ENCODE measurements at regions not wholly inside any gene's neighbourhood (a gene's known extent, or its start where the extent isn't known, plus 50 kb on each side); places are given as distances from the start of the nearest gene placed in this dataset.

DNA sequence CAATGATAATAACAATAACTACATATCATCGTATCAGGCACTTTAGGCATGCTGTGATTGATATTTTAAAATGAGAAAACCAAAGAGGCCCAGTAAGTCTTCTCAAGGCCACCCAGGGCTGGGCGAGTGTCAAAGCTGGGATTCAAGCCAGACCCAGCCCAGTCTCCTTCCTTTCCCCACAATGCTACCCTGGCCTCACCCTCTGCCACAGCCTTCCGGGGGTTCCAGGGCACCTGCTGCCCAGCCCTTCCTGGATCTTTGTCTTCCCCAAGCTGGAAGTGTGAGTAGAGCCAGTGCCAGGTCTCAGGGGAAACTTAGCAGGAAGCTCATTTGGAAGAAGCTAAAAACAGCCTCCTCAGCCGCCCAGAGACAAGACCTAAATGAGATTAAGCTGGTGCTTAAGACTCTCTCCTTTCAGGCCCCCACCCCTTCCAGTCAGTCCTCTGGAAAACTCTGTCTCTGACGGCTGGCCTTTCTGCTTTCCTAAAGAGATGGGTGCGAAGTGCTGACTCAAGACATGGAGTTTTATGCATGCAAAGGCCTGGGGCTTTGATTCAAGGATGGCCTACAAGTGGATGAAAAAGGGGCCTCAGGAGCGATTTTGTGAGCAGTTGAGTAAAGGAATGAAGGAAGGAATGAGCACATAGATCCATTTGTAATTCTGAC lies 184.2 kb downstream of the KCNA5 start:
- no peak for DNase-seq (ENCODE audit: low spot score)

GRCh38 chr12:5230156-5230555 lies 186.5 kb downstream of the KCNA5 start:
- no peak for DNase-seq (ENCODE audit: low spot score)

DNA sequence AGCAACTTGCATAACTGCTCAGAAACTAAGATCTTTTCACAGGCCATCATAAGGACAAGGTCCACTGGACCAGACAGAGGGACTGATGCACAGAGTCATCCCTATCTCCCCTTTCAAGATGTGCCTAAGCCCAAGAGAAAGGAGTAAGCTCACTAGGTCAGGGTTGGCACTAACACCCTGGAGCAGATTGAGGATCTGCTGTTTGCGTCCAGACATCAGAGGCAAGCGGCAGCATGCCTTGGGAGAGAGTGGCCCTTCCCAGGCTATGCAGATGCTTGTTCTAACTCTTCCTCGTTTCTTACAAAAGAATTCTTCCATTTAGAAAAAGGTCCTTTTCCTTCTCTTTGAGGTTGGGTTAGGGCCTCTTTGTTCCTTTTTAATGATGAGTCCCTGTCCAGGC lies 187.2 kb downstream of the KCNA5 start:
- no peak for DNase-seq (ENCODE audit: low spot score)

DNA sequence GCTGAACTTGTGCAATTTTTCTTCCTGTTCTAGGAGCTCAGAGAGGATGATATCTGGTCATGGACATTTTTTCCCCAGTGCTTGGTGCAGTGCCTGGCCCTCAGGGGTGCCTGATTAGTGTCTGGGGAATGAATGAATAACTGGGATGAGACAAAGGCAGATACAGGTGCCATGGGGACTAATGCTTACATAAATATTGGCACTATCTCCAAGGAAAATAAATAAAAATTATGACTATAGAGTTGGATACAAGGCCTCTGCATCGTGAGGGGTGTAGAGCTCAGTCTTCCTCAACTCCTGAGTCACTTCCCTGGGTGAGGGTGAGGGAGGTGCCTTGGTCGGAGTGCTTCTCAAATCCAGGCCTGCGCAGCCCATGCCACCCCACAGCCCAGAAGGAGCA lies 188.6 kb downstream of the KCNA5 start:
- no peak for DNase-seq (ENCODE audit: low spot score)

- no peak for DNase-seq (ENCODE audit: low spot score)
Observed at GRCh38 chr12:5232826-5233500, 189.3 kb downstream of the KCNA5 start.

DNA sequence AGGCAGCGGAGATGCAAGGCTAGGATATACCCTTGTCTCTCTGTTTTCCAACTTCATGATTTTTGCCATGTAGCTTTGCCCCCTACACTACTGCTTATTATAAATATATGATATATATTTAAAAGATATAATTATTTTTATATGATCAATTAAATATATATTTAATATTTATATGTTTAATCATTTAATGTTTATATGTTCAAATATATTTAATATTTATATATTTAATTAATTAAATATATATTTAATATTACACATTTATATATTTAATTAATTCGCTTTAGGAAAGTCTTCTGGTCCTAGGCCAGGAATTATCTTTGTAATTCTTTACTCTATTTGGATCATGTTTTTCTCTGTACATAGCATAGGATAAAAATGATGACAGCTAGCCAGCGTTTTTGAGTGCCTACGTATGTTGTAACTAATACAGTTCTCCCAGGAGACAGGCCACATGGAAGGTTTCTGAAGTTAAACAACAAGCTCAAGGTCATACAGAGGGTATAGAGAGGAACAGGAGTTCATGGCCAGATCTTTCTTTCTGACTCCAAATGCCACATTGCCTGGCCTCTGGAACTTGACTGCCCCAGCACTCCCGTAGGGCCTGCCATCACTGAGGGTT lies 192.5 kb downstream of the KCNA5 start:
- no peak for DNase-seq (ENCODE audit: low spot score)

DNA sequence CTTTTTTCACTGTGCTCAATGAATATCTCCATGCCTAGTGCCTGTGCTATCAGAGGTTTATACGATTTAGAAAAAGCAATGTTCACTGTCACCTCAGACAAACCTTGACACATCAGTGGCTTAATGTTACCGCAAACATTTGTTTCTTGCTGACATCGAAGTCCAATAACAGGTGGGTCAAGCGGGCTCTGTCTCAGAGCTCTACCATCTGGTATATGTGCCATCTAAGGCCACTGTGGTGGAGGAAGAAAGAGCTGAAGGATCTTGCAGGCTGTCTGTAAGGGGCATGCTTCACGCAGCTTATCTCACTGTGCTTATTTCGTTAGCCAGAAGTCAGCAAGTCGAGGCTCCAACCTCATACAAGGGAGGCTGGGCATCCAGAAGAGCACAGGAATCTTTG lies 189.5 kb upstream of the NTF3 start:
- DNase-seq (ENCODE audit: low spot score): no peak

GRCh38 chr12:5243014-5243413 lies 188.9 kb upstream of the NTF3 start:
- no peak for DNase-seq (ENCODE audit: low spot score)

- peak; percentile 55 for DNase-seq (ENCODE audit: low spot score)
Observed at GRCh38 chr12:5244513-5244972, 187.4 kb upstream of the NTF3 start.

GRCh38 chr12:5246196-5246595 lies 185.7 kb upstream of the NTF3 start:
- no peak for DNase-seq (ENCODE audit: low spot score)

GRCh38 chr12:5247144-5247543 lies 184.8 kb upstream of the NTF3 start:
- no peak for DNase-seq (ENCODE audit: low spot score)

DNA sequence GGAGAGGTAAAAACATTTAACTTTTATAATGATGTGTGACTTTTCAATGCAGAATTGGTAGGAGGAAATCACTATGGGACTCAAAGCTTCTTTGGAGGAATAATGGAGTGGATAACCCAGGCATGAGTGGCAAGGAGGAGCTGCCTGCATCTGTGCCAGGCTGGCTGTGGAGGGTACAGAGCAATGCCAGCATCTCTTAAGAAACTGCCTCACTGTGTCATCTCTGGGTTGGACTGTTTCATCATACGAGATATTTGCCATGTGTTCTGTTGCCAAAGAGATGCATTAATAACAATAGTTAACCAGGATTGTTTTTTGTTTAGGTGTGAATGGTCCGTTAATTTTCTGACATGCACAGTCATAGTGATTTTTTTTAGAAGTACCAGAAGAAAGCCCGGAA lies 183.7 kb upstream of the NTF3 start:
- no peak for DNase-seq (ENCODE audit: low spot score)

- DNase-seq (ENCODE audit: low spot score): no peak
Observed at GRCh38 chr12:5248999-5249526, 182.8 kb upstream of the NTF3 start.

- no peak for DNase-seq (ENCODE audit: low spot score)
Observed at GRCh38 chr12:5251092-5251491, 180.8 kb upstream of the NTF3 start.

- no peak for DNase-seq (ENCODE audit: low spot score)
Observed at GRCh38 chr12:5251786-5252185, 180.1 kb upstream of the NTF3 start.

DNA sequence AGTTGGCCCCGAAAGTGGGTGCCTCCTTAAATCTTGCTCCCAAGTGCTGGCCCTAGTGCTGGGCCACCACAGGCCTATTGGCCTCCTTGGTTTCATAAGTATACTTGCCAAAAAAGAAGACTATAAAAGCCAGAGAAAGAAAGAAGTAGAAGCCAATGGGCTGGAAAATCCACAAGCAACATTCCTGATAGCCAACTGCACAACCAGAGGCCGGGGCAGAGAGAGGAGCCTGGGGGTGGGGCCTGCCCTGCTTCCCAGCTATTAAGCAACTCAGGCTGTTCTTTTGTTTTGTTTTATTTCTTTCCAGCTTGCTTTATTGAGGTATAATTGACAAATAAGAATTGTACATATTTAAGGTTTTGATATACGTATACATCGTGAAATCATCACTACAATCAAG lies 177.2 kb upstream of the NTF3 start:
- DNase-seq (ENCODE audit: low spot score): no peak

DNA sequence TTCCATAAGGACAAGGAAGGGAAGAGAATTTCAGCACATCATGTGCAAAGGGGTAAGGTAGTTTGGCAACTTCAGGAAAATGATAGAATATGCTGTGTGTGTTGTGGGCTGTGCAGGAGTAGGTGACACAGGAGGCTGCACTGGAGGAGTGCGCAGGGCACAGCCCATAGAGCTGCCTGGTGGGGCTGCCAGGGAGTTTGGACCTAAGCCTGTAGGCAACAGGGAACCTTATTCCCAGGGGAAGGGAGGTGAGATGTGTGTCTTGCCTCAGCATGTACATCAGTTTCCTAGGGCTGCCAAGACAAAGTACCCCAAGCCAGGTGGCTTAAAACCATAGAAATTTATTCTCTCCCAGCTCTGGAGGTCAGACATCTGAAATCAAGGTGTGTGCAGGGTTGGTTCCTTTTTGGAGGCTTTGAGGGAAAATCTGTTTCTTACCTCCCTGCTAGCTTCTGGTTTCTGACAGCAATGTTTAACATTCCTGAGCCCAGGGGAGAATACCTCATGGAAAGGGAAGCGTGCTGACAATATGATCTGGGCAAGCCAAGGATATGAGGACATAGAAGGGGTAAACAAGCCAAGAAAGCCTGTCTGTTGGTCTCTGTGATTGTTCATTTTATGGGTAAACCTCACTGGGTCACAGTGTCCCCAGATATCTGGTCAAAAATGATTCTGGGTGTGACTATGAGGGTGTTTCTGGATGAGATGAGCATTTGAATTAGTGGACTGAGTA lies 174.0 kb upstream of the NTF3 start:
- DNase-seq (ENCODE audit: low spot score): no peak

DNA sequence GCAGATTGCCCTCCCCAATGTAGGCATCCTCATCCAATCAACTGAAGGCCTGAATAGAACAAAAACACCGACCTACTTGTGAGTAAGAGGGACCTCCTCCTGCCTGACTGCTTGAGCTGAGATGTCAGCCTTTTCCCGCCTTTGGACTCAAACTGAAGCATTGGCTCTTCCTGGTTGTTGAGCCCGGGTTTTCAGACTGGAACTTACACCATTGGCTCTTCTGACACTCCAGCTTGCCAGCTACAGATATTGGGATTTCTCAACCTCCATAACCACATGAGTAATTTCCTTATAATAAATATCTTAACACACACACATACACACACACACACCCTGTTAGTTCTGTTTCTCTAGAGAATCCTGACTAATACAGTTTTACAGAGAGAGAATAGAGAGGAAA lies 173.4 kb upstream of the NTF3 start:
- no peak for DNase-seq (ENCODE audit: low spot score)

DNA sequence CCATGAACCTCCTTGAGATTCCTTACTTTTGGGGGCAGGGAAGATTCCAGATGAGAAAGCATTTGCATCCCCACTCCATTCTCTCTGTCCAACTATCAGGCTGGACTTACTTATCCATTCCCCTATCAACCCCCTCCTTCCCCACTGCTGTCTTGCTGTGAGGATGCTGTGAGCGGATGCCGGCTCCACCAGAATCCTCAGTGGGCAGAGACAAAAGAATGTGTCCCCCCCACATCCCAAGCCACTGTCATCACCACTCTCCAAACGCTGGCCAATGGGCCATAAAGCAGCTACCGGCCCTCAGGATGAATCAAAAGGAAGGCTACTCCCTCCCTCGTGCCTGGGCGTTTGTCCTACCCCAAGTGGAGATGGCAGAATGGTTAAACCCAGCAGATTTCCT lies 173.0 kb upstream of the NTF3 start:
- DNase-seq (ENCODE audit: low spot score): no peak

DNA sequence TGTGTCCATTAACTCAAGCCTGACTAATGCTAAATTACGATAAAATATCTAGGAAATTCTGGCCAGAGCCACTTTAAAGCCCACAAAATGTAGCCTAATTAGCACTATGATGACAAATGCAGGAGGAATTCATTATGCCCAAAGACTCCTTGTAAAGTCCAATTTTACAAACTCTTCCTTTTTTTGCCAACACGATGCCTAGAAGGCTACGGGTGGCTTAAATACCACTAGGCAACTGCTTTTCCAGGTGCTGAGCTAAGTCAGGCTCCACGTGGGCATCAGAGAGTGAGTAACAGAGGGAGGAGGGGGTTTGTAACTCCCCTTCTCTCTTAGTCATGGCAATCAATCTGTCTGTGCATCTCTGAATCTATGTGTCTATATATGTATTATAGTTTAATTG lies 172.4 kb upstream of the NTF3 start:
- no peak for DNase-seq (ENCODE audit: low spot score)

DNA sequence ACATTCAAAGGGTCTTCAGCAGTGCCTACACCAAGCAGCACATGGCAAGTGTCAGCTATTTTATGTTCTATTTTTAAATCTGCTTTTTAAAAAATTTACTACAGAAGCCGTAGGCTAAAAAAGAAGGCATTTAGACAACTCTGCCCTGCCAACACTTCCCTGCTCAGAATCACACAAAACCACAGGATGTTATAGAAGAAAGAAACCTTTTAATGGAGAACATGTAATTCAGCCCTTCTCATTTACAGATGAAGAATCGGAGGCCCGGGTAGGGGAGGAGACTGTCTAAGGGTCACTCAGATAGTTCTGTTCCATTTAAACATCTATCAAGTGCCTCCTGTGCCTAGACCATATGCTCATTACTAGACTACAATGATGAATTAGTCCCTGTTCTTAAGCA lies 171.8 kb upstream of the NTF3 start:
- no peak for DNase-seq (ENCODE audit: low spot score)

DNA sequence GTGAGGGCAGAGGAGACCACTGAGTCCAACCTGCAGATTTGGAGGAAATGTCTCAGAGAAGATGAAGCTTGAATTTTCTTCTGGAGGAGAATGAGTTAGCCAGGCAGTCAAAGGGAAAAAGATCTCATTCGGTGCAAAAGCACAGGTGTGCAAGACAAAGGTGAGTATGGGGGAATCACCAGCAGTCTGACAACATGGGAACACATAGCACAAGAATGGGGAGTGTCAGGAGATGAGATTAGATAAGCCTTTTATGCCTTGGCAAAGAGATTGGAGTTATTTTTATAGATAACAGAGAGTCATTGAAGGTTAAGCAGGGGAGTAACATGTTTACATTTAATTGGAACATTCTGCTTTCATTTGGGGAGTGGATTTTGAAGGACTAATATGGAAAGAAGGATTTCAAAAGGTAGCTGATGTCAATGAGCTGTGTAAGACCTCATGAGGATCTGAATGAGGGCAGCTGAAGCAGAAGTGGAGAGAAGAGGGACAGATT lies 171.3 kb upstream of the NTF3 start:
- no peak for DNase-seq (ENCODE audit: low spot score)

Measured in hematopoietic multipotent progenitor cell treated with erythropoietin and hydrocortisone succinate and interleukin-3 and kit ligand, for 15 days (in vitro differentiated cells).